Activated CD4-positive, alpha-beta T cell treated with anti-CD3 and anti-CD28 coated beads for 48 hours (primary cell): ENCODE measurements at regions not wholly inside any gene's neighbourhood (a gene's known extent, or its start where the extent isn't known, plus 50 kb on each side); places are given as distances from the start of the nearest gene placed in this dataset.
"Not testable (repeated sequence)": the region's sequence is repeated elsewhere in the genome, so short reads cannot be mapped to it uniquely, and the experiment has no call there.

Experiments
- DNase-seq: peaks from one replicate; pipeline ENCODE4 v3.0.0-alpha.2; 2020

GRCh38 chr14:88985654-88986053 lies 161.2 kb downstream of the TTC8 start:
- no peak for DNase-seq

GRCh38 chr14:88986146-88986841 lies 161.8 kb downstream of the TTC8 start:
- no peak for DNase-seq

- not testable (repeated sequence) for DNase-seq
Measured at GRCh38 chr14:88986908-88987307, 162.5 kb downstream of the TTC8 start.

GRCh38 chr14:88987516-88987915 lies 163.1 kb downstream of the TTC8 start:
- DNase-seq: no peak

GRCh38 chr14:88989911-88990310 lies 165.5 kb downstream of the TTC8 start:
- DNase-seq: no peak

GRCh38 chr14:88990856-88991255 lies 166.4 kb downstream of the TTC8 start:
- no peak for DNase-seq

- DNase-seq: no peak
Measured at GRCh38 chr14:88992011-88992410, 167.6 kb downstream of the TTC8 start.

GRCh38 chr14:88993946-88994345 lies 169.5 kb downstream of the TTC8 start:
- DNase-seq: no peak

GRCh38 chr14:88995437-88996198 lies 171.2 kb downstream of the TTC8 start:
- DNase-seq: no peak

- DNase-seq: no peak
Measured at GRCh38 chr14:88998027-88998426, 173.6 kb downstream of the TTC8 start.

- no peak for DNase-seq
Measured at GRCh38 chr14:88999137-88999536, 174.7 kb downstream of the TTC8 start.

- peak; percentile 67 for DNase-seq
Measured at GRCh38 chr14:89000007-89000942, 175.8 kb downstream of the TTC8 start.

GRCh38 chr14:89004166-89004565 lies 179.7 kb downstream of the TTC8 start:
- no peak for DNase-seq

GRCh38 chr14:89007906-89008305 lies 183.5 kb downstream of the TTC8 start:
- no peak for DNase-seq

GRCh38 chr14:89011355-89012281 lies 187.2 kb downstream of the TTC8 start:
- no peak for DNase-seq

GRCh38 chr14:89012282-89013097 lies 188.0 kb downstream of the TTC8 start:
- no peak for DNase-seq

- peak; percentile 49 for DNase-seq
Measured at GRCh38 chr14:89013098-89013504, 188.7 kb downstream of the TTC8 start.

- DNase-seq: no peak
Measured at GRCh38 chr14:89013698-89014568, 189.5 kb downstream of the TTC8 start.

GRCh38 chr14:89014569-89014850 lies 190.1 kb downstream of the TTC8 start:
- DNase-seq: no peak

GRCh38 chr14:89015016-89015415 lies 190.6 kb downstream of the TTC8 start:
- no peak for DNase-seq

GRCh38 chr14:89017417-89017816 lies 193.0 kb downstream of the TTC8 start:
- no peak for DNase-seq
